HG02678 (cell line): ENCODE measurements at regions not wholly inside any gene's neighbourhood (a gene's known extent, or its start where the extent isn't known, plus 50 kb on each side); places are given as distances from the start of the nearest gene placed in this dataset.

ENCODE experiments used
- ATAC-seq: cut with Tn5 transposase; IDR thresholded peaks from one replicate; pipeline ENCODE4 v1.9.1; 2021; ENCODE audit warnings: mild to moderate bottlenecking, moderate library complexity; ENCODE audit not compliant: unreplicated experiment

DNA sequence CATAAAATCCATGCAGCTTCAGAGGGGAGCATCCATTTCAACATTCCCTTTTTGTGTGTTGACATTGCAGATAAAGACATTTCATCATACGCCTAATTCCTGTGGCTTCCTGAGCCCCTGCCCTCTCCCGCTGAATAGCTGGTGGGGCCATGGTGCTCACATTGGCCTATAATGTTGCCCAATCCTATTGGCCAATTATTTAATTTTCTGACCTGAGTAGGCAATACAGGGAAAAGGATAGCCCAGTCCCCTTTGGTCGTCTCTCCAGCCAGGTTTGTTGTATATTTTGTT, 163.8 kb upstream of the MYCN start:
- ATAC-seq: no peak

GRCh38 chr2:15776992-15777702, 163.2 kb upstream of the MYCN start:
- ATAC-seq: no peak

- ATAC-seq: no peak
These were observed 162.5 kb upstream of the MYCN start for GRCh38 chr2:15777795-15778371.

- ATAC-seq: no peak
These were observed 161.7 kb upstream of the MYCN start for GRCh38 chr2:15778529-15779219.

DNA sequence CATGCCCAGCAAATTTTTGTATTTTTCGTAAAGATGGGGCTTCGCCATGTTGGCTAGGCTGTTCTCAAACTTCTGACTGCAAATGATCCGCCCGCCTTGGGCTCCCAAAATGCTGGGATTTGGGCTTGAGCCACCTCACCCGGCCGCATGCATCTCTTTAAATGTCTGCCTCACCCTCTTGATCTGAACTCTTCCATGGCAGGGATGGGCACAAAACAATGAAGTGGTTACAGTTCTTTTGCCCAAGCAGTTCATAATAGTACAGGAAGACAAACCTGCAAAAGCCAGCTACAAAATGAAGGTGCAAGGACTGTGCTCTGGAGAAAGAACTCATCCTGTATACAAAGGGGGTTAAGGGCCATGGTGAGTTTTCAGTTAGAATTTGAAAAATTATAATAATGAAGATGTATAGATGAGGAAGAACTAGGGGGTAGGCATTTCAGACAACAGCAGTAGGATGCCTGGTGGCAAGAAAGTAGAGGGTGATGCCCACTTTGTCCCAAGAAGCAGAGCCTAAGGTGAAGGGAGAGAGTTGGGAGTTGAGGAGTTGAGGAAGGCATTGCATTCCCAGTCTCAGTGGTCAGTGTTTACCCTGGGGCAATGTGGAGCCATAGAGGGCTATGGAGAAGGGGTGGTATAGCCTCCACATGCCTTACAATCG, 160.8 kb upstream of the MYCN start:
- no peak for ATAC-seq

- ATAC-seq: no peak
These were observed 160.1 kb upstream of the MYCN start for GRCh38 chr2:15780234-15780633.

GRCh38 chr2:15780912-15781574, 159.3 kb upstream of the MYCN start:
- no peak for ATAC-seq

- ATAC-seq: no peak
These were observed 158.2 kb upstream of the MYCN start for GRCh38 chr2:15782009-15782751.

DNA sequence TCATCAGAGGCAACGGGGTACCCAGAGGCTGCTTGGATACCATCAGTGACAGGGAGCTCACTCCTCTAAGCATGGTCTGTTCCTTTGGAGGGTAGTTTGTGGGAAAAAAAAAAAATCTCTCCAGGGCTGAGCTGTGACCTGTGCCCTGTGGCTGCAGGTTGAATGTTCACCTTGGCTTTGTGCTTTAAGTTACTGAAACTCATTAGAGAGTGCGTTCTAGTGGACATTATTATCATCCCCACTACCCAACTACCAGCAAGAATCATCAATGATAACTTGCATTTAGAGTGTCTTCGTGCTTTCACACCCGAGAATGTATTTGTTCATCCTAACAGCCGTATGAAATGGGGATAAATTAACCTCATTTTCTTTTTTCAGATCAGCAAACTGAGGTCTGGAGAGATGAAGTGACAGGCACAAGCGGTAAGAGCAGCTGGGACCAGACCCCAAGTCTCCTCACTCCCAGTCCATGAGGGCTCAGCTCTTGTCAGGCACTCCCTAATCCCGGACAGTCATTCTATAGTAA, 157.5 kb upstream of the MYCN start:
- ATAC-seq: no peak

GRCh38 chr2:15783489-15783888, 156.9 kb upstream of the MYCN start:
- no peak for ATAC-seq

DNA sequence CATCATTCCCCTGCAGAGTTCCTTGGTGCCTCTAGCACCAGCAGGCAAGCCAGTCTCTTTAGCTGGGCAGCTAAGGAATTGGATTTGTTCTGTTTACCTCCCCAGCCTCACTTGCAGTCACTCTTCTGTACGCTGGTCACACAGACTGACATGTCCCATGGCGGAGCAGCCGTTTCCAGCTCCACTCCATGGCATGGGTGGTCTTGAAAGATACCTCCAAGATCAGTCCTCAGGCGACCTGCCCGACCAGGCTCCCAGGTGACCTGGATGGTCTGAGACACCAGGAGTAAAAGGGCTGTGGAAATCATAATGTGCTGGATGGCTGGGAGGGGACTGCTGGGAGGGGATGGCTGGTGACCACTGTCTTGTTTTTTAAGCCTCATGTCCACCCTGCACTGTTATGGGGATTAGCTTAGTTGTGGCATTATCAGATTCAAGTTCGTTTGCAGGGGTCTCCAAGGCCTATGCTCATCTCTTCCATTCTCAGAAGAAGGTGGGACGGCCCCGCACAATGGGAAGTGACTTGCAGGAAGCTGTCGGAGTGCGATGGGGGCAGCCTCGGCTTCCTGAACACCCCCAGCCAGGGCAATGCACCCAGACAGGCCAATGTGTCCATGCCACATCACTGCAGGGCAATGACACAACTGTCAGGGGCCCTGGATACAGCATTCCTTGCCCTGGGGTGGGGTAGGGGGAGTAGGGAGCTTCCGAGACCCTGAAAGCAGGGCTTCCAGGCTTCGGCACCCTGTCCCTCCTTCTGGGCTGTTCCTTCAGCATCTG, 156.1 kb upstream of the MYCN start:
- ATAC-seq: no peak

- no peak for ATAC-seq
These were observed 155.2 kb upstream of the MYCN start for GRCh38 chr2:15784886-15785801.

- ATAC-seq: no peak
These were observed 154.2 kb upstream of the MYCN start for GRCh38 chr2:15786003-15786654.

DNA sequence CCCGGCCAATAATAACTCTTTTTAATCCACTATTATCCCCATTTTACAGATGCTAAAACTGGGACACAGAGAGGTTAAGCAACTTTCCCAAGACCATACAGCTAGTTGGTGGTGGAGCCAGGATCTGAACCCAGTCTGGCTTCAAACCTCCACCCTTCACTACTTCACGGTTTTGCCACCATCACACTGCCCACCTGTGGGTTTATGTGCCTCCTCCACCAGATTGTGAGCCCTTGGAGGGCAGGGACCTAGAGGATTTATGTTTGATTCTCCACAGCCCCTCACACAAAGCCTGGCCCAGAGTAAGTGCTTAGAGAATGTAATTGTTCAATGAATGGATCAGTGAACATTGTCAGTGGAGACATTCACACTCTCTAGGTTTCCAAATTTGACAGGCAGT, 153.4 kb upstream of the MYCN start:
- no peak for ATAC-seq

DNA sequence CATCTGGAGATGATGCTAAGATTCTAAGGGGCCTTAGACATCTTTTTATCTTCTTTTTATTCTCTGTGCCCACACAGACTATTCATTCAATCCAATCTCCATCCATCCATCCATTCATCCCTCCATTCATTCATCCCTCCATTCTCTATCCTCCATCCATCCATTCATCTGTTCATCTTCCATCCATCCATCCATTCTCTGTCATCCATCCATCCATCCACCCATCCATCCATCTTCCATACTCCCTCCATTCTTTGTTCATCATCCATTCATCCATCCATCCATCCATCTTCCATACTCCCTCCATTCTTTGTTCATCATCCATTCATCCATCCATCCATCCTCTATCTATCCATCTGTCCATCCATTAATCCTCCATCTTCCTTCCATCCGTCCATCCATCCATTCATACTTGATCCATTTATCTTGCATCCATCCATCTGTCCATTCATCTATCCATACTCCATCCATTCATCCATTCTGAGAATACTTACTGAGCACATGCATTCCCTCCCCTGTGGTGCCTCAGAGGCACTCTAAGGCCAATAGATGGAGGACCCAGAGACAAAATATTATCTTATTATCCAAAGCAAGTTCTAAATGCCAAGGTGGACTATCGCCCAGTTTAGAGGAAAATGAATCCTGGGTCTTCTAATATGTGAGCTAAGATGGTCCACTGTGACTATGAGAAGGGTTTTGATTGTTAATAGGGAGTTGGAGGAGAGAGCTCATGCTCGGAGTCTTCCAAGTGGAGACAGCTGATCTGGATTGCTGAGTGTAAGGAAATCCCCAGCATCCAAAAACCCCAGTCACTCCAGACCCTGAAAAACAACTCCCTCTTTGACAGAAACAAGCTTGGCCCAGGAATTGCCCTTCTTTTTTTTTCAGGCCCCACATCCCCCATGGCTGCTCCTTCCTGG, 152.6 kb upstream of the MYCN start:
- ATAC-seq: no peak

GRCh38 chr2:15788455-15788829, 151.9 kb upstream of the MYCN start:
- ATAC-seq: no peak

DNA sequence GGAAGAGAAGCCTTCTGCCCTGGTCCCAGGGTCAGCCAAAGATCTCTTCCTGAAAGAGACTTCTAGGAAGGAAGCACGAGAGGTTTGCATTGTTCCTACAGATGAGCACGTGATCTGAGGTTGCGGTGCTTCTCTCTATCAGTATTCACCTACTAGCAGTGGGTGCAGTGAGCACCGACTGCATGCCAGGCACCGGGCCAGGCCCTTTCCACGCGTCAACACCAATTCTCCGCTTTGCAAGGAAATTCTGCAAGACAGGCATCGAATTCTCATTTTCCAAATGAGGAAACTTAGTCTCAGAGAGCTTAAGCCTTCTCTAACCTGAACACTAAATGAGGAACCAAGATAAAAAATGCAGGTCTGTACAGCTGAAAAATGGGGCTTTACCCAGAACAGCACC, 151.5 kb upstream of the MYCN start:
- ATAC-seq: no peak
